GM18507 (cell line): ENCODE measurements at regions not wholly inside any gene's neighbourhood (a gene's known extent, or its start where the extent isn't known, plus 50 kb on each side); places are given as distances from the start of the nearest gene placed in this dataset.
"Not testable (repeated sequence)": the region's sequence is repeated elsewhere in the genome, so short reads cannot be mapped to it uniquely, and the experiment has no call there.

ENCODE experiments used
- DNase-seq: peaks from one replicate; pipeline ENCODE4 v3.0.0; 2011; ENCODE audit warnings: low read depth; ENCODE audit not compliant: insufficient read length; ENCODE audit errors: extremely low spot score
- FAIRE-seq: peaks from 2 replicates; lab custom pipeline; 2011; peaks lifted over from hg19 to GRCh38; lab: Jason Lieb, UNC

- no peak for DNase-seq
- no peak for FAIRE-seq
Observed at GRCh38 chr13:99071666-99072065, 93.8 kb upstream of the DOCK9 start.

- no peak for FAIRE-seq
- no peak for DNase-seq
Observed at GRCh38 chr13:99072356-99072755, 94.5 kb upstream of the DOCK9 start.

GRCh38 chr13:99072941-99073340 is 95.1 kb upstream of the DOCK9 start:
- FAIRE-seq (no peak), DNase-seq (no peak)

GRCh38 chr13:99074693-99075092 is 96.8 kb upstream of the DOCK9 start:
- no peak for FAIRE-seq
- DNase-seq, result no peak

GRCh38 chr13:99075268-99076191 is 97.7 kb upstream of the DOCK9 start:
- DNase-seq (no peak), FAIRE-seq (peak; percentile 70)

- FAIRE-seq (no peak), DNase-seq (no peak)
Observed at GRCh38 chr13:99078017-99078771, 100.3 kb upstream of the DOCK9 start.

- FAIRE-seq (no peak), DNase-seq (no peak)
Observed at GRCh38 chr13:99080131-99080530, 102.3 kb upstream of the DOCK9 start.

- FAIRE-seq, result no peak
- DNase-seq, result no peak
Observed at GRCh38 chr13:99083981-99084380, 106.1 kb upstream of the DOCK9 start.

- DNase-seq (no peak), FAIRE-seq (no peak)
Observed at GRCh38 chr13:99085139-99085807, 107.4 kb upstream of the DOCK9 start.

GRCh38 chr13:99085808-99086266 is 108.0 kb upstream of the DOCK9 start:
- no peak for DNase-seq
- no peak for FAIRE-seq

GRCh38 chr13:99086267-99087097 is 108.6 kb upstream of the DOCK9 start:
- no peak for FAIRE-seq

GRCh38 chr13:99087098-99087953 is 109.5 kb upstream of the DOCK9 start:
- peak; percentile 94 for DNase-seq
- peak; percentile 93 for FAIRE-seq

More at GRCh38 chr13:99086267-99087097, 108.6 kb upstream of the DOCK9 start:
- peak; percentile 49 for DNase-seq

GRCh38 chr13:99087954-99088491 is 110.2 kb upstream of the DOCK9 start:
- FAIRE-seq (no peak), DNase-seq (no peak)

- FAIRE-seq (no peak), DNase-seq (no peak)
Observed at GRCh38 chr13:99093997-99094396, 106.7 kb upstream of the UBAC2 start.

- DNase-seq, FAIRE-seq: not testable (repeated sequence)
Observed at GRCh38 chr13:99101831-99102230, 98.8 kb upstream of the UBAC2 start.

GRCh38 chr13:99103536-99103935 is 97.1 kb upstream of the UBAC2 start:
- no peak for DNase-seq

GRCh38 chr13:99104396-99104795 is 96.3 kb upstream of the UBAC2 start:
- FAIRE-seq (no peak), DNase-seq (no peak)

More at GRCh38 chr13:99103536-99103935, 97.1 kb upstream of the UBAC2 start:
- no peak for FAIRE-seq

- FAIRE-seq (no peak), DNase-seq (no peak)
Observed at GRCh38 chr13:99105160-99105559, 95.5 kb upstream of the UBAC2 start.
